Glomerular visceral epithelial cell (primary cell): ENCODE measurements at regions not wholly inside any gene's neighbourhood (a gene's known extent, or its start where the extent isn't known, plus 50 kb on each side); places are given as distances from the start of the nearest gene placed in this dataset.
A peak's percentile ranks its signal among the peaks of the same experiment; 100 is the strongest.

Experiments
- DNase-seq: peaks from one replicate; pipeline ENCODE4 v3.0.0-alpha.2; 2016; ENCODE audit errors: extremely low spot score

DNA sequence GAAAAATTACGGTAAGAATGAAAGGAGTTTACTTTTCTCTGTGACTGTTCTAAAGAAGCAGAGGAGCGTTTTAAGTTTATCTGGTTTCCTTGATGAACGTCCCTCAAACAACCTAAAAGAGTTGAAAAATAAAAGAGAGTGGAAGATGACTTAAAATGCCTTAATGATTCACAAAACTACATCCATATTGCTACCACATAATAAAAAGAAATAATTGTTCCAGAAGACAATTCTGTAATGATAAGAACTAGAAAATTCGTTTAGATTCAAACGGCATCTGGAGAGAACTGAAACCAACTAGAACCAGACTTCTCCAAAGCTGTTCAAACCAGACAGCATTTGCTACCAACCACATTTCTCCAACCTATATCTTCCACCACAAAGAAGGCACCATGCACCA, 68.1 kb downstream of the TEKT4 start:
- no peak for DNase-seq

GRCh38 chr2:94947097-94948016, 76.1 kb downstream of the TEKT4 start:
- DNase-seq = no peak

DNA sequence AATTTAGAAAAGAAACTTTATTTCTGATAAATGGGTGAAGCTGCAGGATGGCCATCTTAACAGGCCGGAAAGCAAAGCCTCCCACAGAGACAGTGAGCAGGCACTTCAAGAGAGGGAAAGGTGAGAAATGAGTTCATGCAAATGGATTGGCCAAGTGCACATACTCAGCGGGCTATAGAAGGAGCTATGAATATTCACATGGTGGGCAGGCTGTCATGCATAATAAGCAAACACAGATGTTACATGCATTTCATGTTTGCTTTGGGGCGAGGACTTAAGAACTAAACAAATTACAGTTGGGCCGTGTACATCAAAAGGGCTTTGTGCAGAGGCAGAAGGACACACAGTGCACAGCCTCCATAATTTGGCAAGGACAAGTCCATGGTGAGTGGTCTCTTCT, 69.8 kb upstream of the MAL start:
- DNase-seq = no peak

DNA sequence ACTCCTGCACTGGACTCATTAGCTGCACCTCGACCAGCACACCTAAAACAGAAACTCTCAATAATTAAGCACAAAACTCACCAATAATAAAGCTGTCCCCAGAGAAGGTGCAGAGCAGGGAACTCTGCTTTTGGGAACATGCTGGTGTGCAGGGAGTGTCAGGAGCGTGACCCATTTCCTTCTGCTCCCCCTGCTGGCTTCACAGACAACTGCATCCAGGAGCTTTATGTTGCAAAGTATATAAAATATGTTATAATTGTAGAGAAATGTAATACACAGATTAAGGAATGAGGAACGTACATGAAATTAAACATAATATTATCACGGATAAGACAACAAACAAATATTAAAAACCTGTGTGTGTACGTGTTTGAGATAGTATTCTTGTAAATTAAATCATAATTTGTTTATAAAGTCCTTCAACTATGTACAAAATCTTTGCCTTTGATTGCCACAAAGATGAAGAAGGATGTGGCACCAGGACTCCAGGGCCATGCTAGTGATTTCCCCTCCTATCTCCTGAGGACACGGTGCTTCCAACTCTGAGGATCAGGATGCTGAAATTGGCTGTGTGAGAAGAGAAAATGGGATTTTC, 68.6 kb upstream of the MAL start:
- peak; percentile 45 for DNase-seq

GRCh38 chr2:94958245-94958644, 67.3 kb upstream of the MAL start:
- DNase-seq = no peak

GRCh38 chr2:94960266-94960665, 65.2 kb upstream of the MAL start:
- no peak for DNase-seq

DNA sequence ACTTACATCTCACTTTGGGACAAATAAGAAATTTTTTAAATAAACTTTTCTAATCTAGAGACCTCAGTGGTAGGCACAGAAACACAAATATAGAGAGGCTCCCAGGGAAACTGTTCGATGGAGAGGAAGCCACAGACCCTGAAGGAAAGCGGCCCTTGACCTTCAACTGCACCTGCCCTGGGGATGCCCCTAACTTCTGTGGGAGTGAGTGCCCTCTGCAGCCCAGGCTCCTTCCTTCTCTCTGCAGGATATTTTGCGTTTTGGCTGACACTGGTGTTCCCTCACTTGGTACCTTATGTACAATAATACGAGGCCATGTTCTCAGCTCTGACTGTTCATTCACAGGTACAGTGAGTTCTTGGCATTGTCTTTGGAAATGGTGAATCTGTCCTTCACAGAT, 64.8 kb upstream of the MAL start:
- DNase-seq = no peak

GRCh38 chr2:94964193-94964592, 61.3 kb upstream of the MAL start:
- DNase-seq = no peak

DNA sequence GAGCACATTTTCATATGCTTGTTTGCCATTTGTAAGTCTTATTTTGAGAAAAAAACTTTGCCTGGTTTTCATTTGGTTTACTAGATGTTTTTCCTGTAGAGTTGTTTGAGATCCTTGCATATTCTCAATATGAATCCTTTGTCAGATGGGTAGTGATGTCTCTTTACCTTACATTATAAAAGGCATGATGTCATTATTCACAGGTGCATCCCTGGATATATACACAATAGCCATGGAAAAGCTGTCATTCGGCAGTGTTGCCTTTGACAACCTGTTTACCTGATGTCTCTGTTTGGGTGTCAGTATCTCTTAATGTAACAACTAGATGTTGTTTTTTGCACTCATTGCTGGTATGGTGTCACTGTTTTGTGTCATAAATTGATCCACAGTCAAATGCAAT, 58.8 kb upstream of the MAL start:
- DNase-seq = no peak

DNA sequence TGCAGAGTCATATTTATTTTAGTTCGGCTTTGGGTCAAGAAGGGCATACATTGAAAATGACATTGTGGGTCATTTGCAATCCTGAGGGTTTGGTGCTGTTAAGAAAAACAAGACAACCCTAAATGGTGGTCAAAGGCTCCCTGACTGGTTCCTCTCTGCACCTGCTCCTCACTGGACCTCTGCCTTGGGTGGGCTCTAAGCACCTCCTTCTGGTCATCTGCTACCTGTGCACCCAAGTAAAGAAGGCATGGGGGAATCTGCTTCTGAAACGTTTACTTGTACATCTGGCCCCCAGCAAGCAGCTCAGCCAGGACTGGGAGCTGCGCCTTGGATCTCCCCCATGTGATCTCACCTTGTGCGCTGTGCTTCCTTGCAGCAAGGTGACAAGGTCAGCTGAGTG, 55.2 kb upstream of the MAL start:
- DNase-seq = no peak
